ENCODE measurements at regions not wholly inside any gene's neighbourhood (a gene's known extent, or its start where the extent isn't known, plus 50 kb on each side); places are given as distances from the start of the nearest gene placed in this dataset.

DNA sequence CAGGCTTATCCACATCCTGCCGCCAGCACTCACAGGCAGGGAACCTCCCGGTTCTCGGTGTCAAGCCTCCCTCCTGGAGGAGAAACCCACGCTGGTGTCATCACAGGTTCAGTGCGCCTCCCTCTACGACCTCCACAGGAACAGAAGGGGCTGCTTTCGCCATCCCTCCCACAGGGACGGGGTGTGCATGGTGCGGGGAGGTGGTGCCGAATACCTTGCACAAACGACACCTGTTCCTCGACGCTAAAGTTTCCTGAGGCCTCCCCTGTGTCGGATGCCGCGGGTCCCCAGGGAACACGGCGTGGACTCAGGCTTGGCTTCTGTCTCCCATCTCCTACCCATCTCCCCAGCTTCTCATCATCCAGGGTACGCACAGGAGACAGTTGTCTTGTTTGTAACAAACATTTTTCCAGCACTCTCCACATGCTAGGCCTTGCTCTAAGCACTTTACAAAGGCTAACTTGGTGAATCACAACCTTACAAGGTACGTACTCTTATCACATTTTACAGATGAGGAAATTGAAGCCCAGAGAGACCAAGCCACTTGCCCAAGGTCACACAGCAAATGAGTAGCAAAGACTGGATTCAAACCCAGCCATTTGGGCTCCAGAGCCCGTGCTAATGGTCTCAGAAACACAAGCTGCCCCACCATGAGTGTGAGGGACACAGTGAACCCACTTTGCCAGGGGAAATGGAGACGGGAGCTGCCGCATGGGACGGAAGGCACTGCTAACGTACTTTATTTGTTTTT is 271.6 kb downstream of the C16orf95 start:
- TF ChIP-seq POLR2AphosphoS5 (IDR thresholded peaks at IDR 0.05; ENCODE audit: low read depth, low read length) (no peak), SIN3A (IDR thresholded peaks at IDR 0.05; ENCODE audit: borderline replicate concordance, insufficient read depth, low read length) (no peak)
